GM12878 (cell line): ENCODE measurements at regions not wholly inside any gene's neighbourhood (a gene's known extent, or its start where the extent isn't known, plus 50 kb on each side); places are given as distances from the start of the nearest gene placed in this dataset.
"Not testable (repeated sequence)": the region's sequence is repeated elsewhere in the genome, so short reads cannot be mapped to it uniquely, and the experiment has no call there.

Experiments
- ATAC-seq: fragments of 200-7000 bp; cut with Tn5 transposase; 3 replicates; pipeline ENCODE4 v1.9.1; 2020; ENCODE audit warnings: mild to moderate bottlenecking, moderate library complexity
- BruUV-seq: library from RNA; stranded (reverse); fragments of 400-500 nt; replicated peaks from 2 replicates; lab custom pipeline; 2021; lab: Mats Ljungman, UMichigan
- CTCF ChIA-PET: fragments of 300-600 bp; sonication (Branson Sonifier 250); formaldehyde crosslinking; extraction: SDS; loops from one replicate; lab custom pipeline; 2021; ENCODE audit warnings: inconsistent platforms; lab: Yijun Ruan, JAX
- POLR2A ChIA-PET: fragments of 350-600 bp; formaldehyde crosslinking; extraction: SDS; loops from one replicate; lab custom pipeline; 2021; ENCODE audit warnings: inconsistent platforms; lab: Charles Lee
- RAD21 ChIA-PET: fragments of 300-600 bp; sonication (Branson Sonifier 250); formaldehyde crosslinking; loops from one replicate; lab custom pipeline; 2023; ENCODE audit warnings: antibody characterized with exemption; ENCODE audit not compliant: unreplicated experiment; lab: Charles Lee
- SMC1A ChIA-PET: fragments of 300-600 bp; sonication (Branson Sonifier 250); formaldehyde crosslinking; loops from one replicate; lab custom pipeline; 2023; ENCODE audit not compliant: unreplicated experiment, uncharacterized antibody; lab: Charles Lee
- DNase-seq: peaks from one replicate; pipeline ENCODE4 v3.0.0-alpha.2; 2011; ENCODE audit warnings: low read depth, low spot score
- FAIRE-seq: peaks from 3 replicates; lab custom pipeline; 2011; peaks lifted over from hg19 to GRCh38; lab: Jason Lieb, UNC
- H2AFZ ChIP-seq: 2 replicates; pipeline ENCODE4 v1.6.0; 2011; ENCODE audit warnings: low read depth, low read length, control low read depth; ENCODE audit not compliant: control insufficient read depth
- H3K27ac ChIP-seq: 2 replicates; pipeline ENCODE4 v1.5.1; 2011; ENCODE audit warnings: control low read depth; ENCODE audit not compliant: control insufficient read depth, insufficient read depth
- H3K27me3 ChIP-seq, 2 experiments: replicated peaks in 1 of 2; 2 replicates each; pipeline versions ENCODE4 v1.6.0 to v1.6.1; 2011; ENCODE audit warnings: low read length in 1 of 2; ENCODE audit not compliant: control insufficient read depth in 2 of 2, insufficient read depth in 2 of 2
- H3K36me3 ChIP-seq, 2 experiments: 2 replicates each; pipeline ENCODE4 v1.5.1; 2011; ENCODE audit warnings: low read length in 1 of 2; ENCODE audit not compliant: control insufficient read depth in 2 of 2, insufficient read depth in 2 of 2
- H3K4me1 ChIP-seq: 2 replicates; pipeline ENCODE4 v1.6.1; 2011; ENCODE audit warnings: mild to moderate bottlenecking, low read length, moderate library complexity, mixed read lengths; ENCODE audit not compliant: control insufficient read depth, insufficient read depth
- H3K4me2 ChIP-seq: 2 replicates; pipeline ENCODE4 v1.6.0; 2011; ENCODE audit warnings: control low read depth; ENCODE audit not compliant: control insufficient read depth, insufficient read depth
- H3K4me3 ChIP-seq: fragments of 200-600 bp; sonication (generic); 2 replicates; pipeline ENCODE4 v1.5.1; 2016
- H3K79me2 ChIP-seq: 2 replicates; pipeline ENCODE4 v1.6.0; 2011; ENCODE audit warnings: low read length; ENCODE audit not compliant: control insufficient read depth, insufficient read depth
- H3K9ac ChIP-seq: 2 replicates; pipeline ENCODE4 v1.8.0; 2011; ENCODE audit warnings: low read length, control low read depth, mixed read lengths; ENCODE audit not compliant: control insufficient read depth, insufficient read depth
- H3K9me3 ChIP-seq: replicated peaks from 3 replicates; pipeline ENCODE4 v1.5.1; 2011; ENCODE audit warnings: mild to moderate bottlenecking, low read length; ENCODE audit not compliant: control insufficient read depth, insufficient read depth
- H4K20me1 ChIP-seq: 2 replicates; pipeline ENCODE4 v1.6.0; 2011; ENCODE audit not compliant: control insufficient read depth, insufficient read depth
- MTA2 ChIP-seq: fragments of 450-650 bp; IDR thresholded peaks from 2 replicates; pipeline ENCODE4 v1.6.1; 2016; ENCODE audit warnings: low read depth, mild to moderate bottlenecking, moderate library complexity
- WGBS: methylation state at CpG from one replicate; pipeline ENCODE4 v1.1.6; 2016; ENCODE audit warnings: low lambda C conversion rate; ENCODE audit not compliant: insufficient replicate concordance, insufficient coverage; ENCODE audit errors: missing lambda C conversion rate; 5-methylcytosine and 5-hydroxymethylcytosine counted together
- in situ Hi-C: fragments of 300-500 bp; cut with MboI; formaldehyde crosslinking; loops from 9 replicates; pipeline ENCODE4 v1.14.3; 2018; ENCODE audit warnings: mixed read lengths
- intact Hi-C: fragments of 100-400 bp; cut with micrococcal nuclease; formaldehyde crosslinking; loops from one replicate; pipeline ENCODE4 v1.14.2; 2022; ENCODE audit not compliant: unreplicated experiment
- TF ChIP-seq, protein P1 (sequence below): IDR thresholded peaks from 2 replicates; pipeline ENCODE4 v1.6.1; 2012; ENCODE audit warnings: improper control_type of control experiment, low read depth, low read length; ENCODE audit not compliant: insufficient replicate concordance

DNA sequence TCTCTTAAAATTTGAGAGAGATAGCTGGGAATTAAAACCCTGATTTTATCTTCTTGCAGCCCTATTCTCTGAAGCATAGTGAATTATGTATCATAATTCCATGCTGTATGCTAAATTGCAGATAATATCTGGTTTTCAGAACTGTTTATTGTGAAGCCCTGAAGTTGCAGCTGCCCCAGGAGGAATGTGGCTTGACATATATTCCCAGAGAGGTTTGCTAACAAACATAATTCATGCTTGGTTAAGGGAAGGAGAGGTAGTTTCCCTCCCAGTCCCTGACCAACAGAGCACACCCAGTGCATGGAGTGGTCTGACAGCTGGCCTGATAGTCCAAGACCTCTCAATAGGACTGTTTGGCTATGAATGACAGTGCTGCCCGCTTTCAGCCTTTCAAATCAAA lies 500.6 kb upstream of the MIR17HG start:
- BruUV-seq = no TSS peak
- no peaks in the 10 kb centered on the region for H3K4me1 ChIP-seq
- intact Hi-C loops (no loop called here), in situ Hi-C loops (no loop called here)
- ATAC-seq (no peak), DNase-seq (no peak), FAIRE-seq (no peak)
- no peaks in the 10 kb centered on the region for H3K36me3 ChIP-seq
- H3K4me2 ChIP-seq = no peak overlapping the region
- H3K9ac ChIP-seq = no peak overlapping the region
- RAD21 ChIA-PET = no interaction called here
- H3K9me3 ChIP-seq = no peaks in the 10 kb centered on the region
- CTCF ChIA-PET = no interaction called here
- H4K20me1 ChIP-seq = no peaks in the 10 kb centered on the region
- no peak overlapping the region for H3K27ac ChIP-seq
- SMC1A ChIA-PET = interaction anchor here (0.7 kb wide), 1 partner anchor 91 kb away, joined by 3 read pairs; no protein-coding TSS in a partner anchor
- H3K27me3 ChIP-seq = no peaks in the 10 kb centered on the region; a peak in 1 of 4 replicates
- 0% methylated on average over 1 of the region's 1 CpG for WGBS
- no peak overlapping the region for H2AFZ ChIP-seq
- POLR2A ChIA-PET = no interaction called here
- no peaks in the 10 kb centered on the region for H3K79me2 ChIP-seq
- no peak overlapping the region for H3K4me3 ChIP-seq
- TF ChIP-seq, protein P1, sequence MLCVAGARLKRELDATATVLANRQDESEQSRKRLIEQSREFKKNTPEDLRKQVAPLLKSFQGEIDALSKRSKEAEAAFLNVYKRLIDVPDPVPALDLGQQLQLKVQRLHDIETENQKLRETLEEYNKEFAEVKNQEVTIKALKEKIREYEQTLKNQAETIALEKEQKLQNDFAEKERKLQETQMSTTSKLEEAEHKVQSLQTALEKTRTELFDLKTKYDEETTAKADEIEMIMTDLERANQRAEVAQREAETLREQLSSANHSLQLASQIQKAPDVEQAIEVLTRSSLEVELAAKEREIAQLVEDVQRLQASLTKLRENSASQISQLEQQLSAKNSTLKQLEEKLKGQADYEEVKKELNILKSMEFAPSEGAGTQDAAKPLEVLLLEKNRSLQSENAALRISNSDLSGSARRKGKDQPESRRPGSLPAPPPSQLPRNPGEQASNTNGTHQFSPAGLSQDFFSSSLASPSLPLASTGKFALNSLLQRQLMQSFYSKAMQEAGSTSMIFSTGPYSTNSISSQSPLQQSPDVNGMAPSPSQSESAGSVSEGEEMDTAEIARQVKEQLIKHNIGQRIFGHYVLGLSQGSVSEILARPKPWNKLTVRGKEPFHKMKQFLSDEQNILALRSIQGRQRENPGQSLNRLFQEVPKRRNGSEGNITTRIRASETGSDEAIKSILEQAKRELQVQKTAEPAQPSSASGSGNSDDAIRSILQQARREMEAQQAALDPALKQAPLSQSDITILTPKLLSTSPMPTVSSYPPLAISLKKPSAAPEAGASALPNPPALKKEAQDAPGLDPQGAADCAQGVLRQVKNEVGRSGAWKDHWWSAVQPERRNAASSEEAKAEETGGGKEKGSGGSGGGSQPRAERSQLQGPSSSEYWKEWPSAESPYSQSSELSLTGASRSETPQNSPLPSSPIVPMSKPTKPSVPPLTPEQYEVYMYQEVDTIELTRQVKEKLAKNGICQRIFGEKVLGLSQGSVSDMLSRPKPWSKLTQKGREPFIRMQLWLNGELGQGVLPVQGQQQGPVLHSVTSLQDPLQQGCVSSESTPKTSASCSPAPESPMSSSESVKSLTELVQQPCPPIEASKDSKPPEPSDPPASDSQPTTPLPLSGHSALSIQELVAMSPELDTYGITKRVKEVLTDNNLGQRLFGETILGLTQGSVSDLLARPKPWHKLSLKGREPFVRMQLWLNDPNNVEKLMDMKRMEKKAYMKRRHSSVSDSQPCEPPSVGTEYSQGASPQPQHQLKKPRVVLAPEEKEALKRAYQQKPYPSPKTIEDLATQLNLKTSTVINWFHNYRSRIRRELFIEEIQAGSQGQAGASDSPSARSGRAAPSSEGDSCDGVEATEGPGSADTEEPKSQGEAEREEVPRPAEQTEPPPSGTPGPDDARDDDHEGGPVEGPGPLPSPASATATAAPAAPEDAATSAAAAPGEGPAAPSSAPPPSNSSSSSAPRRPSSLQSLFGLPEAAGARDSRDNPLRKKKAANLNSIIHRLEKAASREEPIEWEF = no peak
- no peak for TF ChIP-seq MTA2

DNA sequence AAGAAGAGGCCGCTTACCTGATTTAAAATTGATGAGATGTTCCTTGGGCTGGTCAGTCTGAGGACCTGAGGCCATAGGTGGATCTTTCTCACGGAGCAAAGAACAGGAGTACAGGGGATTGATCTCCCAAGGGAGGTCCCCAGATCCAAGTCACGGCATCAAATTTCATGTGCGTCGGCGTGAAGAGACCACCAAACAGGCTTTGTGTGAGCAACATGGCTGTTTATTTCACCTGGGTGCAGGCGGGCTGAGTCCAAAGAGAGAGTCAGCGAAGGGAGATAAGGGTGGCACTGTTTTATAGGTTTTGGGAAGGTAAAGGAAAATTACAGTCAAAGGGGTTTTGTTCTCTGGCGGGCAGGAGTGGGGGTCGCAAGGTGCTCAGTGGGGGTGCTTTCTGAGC lies 493.8 kb upstream of the MIR17HG start:
- H4K20me1 ChIP-seq, H3K4me3 ChIP-seq, BruUV-seq, H3K9me3 ChIP-seq, H3K9ac ChIP-seq, H3K4me2 ChIP-seq, H3K36me3 ChIP-seq, FAIRE-seq, in situ Hi-C loops, CTCF ChIA-PET, SMC1A ChIA-PET, H3K27me3 ChIP-seq, RAD21 ChIA-PET, H2AFZ ChIP-seq, POLR2A ChIA-PET, H3K27ac ChIP-seq, DNase-seq, ATAC-seq, H3K4me1 ChIP-seq, H3K79me2 ChIP-seq, intact Hi-C loops: not testable (repeated sequence)
- WGBS = 43% methylated on average over 10 of the region's 10 CpGs
